ENCODE measurements at regions not wholly inside any gene's neighbourhood (a gene's known extent, or its start where the extent isn't known, plus 50 kb on each side); places are given as distances from the start of the nearest gene placed in this dataset.

DNA sequence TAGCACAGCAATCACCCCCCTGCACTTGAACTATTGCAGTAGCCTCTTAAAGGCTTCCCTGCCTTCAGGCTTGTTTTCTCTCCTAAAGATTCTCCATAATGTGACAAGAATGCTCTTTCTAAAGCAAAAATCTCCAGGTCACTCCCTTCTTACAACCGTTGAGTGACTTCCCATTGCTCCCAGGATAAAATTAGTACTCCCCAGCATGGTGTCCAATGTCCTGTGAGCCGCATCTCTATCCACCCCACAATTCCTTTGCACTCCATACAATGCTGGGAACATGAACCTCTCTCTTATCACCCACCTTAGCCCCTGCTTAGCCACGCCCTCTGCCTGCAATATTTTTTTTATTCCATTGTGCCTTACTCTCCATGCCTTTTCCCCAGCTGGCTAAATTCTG is 85.7 kb upstream of the SHISA3 start:
- TF ChIP-seq CTCF (IDR thresholded peaks at IDR 0.05): no peak
- TF ChIP-seq SIN3A (IDR thresholded peaks at IDR 0.05; ENCODE audit: borderline replicate concordance, insufficient read depth, low read depth, low read length): no peak

Data from Panc1 (cell line).